ENCODE measurements at regions not wholly inside any gene's neighbourhood (a gene's known extent, or its start where the extent isn't known, plus 50 kb on each side); places are given as distances from the start of the nearest gene placed in this dataset.

GRCh38 chr9:80059979-80060378 is 488.2 kb downstream of the TLE4 start:
- no peaks in the 10 kb centered on the region for H3K4me1 ChIP-seq
- DNase-seq (no peak), ATAC-seq (ENCODE audit: low FRiP score in 2 of 2) (no peak)
- H3K36me3 ChIP-seq, result no peaks in the 10 kb centered on the region
- WGBS, 2 donors, result 96 to 99% methylated on average over 5 of the region's 5 CpGs
- H3K9me3 ChIP-seq, result peaks cover 0 to 13% (median 3%) of the 10 kb centered on the region in 4 donors
- no peak overlapping the region for H3K4me3 ChIP-seq
- H3K27me3 ChIP-seq, result no peaks in the 10 kb centered on the region
- no peak for TF ChIP-seq EP300 (IDR thresholded peaks at IDR 0.05)
- TF ChIP-seq, protein P1, sequence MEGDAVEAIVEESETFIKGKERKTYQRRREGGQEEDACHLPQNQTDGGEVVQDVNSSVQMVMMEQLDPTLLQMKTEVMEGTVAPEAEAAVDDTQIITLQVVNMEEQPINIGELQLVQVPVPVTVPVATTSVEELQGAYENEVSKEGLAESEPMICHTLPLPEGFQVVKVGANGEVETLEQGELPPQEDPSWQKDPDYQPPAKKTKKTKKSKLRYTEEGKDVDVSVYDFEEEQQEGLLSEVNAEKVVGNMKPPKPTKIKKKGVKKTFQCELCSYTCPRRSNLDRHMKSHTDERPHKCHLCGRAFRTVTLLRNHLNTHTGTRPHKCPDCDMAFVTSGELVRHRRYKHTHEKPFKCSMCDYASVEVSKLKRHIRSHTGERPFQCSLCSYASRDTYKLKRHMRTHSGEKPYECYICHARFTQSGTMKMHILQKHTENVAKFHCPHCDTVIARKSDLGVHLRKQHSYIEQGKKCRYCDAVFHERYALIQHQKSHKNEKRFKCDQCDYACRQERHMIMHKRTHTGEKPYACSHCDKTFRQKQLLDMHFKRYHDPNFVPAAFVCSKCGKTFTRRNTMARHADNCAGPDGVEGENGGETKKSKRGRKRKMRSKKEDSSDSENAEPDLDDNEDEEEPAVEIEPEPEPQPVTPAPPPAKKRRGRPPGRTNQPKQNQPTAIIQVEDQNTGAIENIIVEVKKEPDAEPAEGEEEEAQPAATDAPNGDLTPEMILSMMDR (IDR thresholded peaks at IDR 0.05), result no peak
- TF ChIP-seq POLR2AphosphoS5 (IDR thresholded peaks at IDR 0.05), result no peak
- TF ChIP-seq POLR2A (IDR thresholded peaks at IDR 0.05), result no peak
- no peak overlapping the region for H3K27ac ChIP-seq

- no peak overlapping the region for H3K27ac ChIP-seq
- 74 to 77% methylated on average over 6 of the region's 6 CpGs for WGBS, 2 donors
- no peak for ATAC-seq (ENCODE audit: low FRiP score in 2 of 2)
Measured at GRCh38 chr9:80059191-80059590, 487.4 kb downstream of the TLE4 start.

GRCh38 chr9:80052830-80053229 is 481.1 kb downstream of the TLE4 start:
- Histone ChIP-seq H3K4me3 (no peak overlapping the region), H3K4me1 (peaks cover 0 to 4% (median 0%) of the 10 kb centered on the region in 4 donors), H3K36me3 (no peaks in the 10 kb centered on the region), H3K27me3 (no peaks in the 10 kb centered on the region), H3K9me3 (peaks cover 2 to 15% (median 6%) of the 10 kb centered on the region in 4 donors), H3K27ac (no peak overlapping the region)
- DNase-seq (no peak), ATAC-seq (ENCODE audit: low FRiP score in 2 of 2) (no peak)
- 97 to 98% methylated on average over 1 of the region's 1 CpG for WGBS, 2 donors
- no peak for TF ChIP-seq EP300 (IDR thresholded peaks at IDR 0.05)
- TF ChIP-seq POLR2A (IDR thresholded peaks at IDR 0.05), result no peak
- no peak for TF ChIP-seq POLR2AphosphoS5 (IDR thresholded peaks at IDR 0.05)
- TF ChIP-seq, protein P1 (IDR thresholded peaks at IDR 0.05), result no peak

More at GRCh38 chr9:80059191-80059590, 487.4 kb downstream of the TLE4 start:
- peaks cover 0 to 13% (median 3%) of the 10 kb centered on the region in 4 donors for H3K9me3 ChIP-seq
- H3K36me3 ChIP-seq, result no peaks in the 10 kb centered on the region
- no peaks in the 10 kb centered on the region for H3K27me3 ChIP-seq
- DNase-seq, result no peak
- TF ChIP-seq, protein P1 (IDR thresholded peaks at IDR 0.05), result no peak
- TF ChIP-seq POLR2A (IDR thresholded peaks at IDR 0.05) (no peak), POLR2AphosphoS5 (IDR thresholded peaks at IDR 0.05) (no peak), EP300 (IDR thresholded peaks at IDR 0.05) (no peak)
- no peak overlapping the region for H3K4me3 ChIP-seq
- H3K4me1 ChIP-seq, result no peaks in the 10 kb centered on the region

GRCh38 chr9:80049096-80049782 is 477.5 kb downstream of the TLE4 start:
- Histone ChIP-seq H3K27me3 (no peaks in the 10 kb centered on the region), H3K4me3 (no peak overlapping the region), H3K27ac (no peak overlapping the region), H3K36me3 (no peaks in the 10 kb centered on the region), H3K4me1 (peaks cover 0 to 4% (median 0%) of the 10 kb centered on the region in 4 donors), H3K9me3 (peaks cover 0 to 11% (median 6%) of the 10 kb centered on the region in 4 donors)
- 55 to 65% methylated on average over 2 of the region's 2 CpGs for WGBS, 2 donors
- ATAC-seq (ENCODE audit: low FRiP score in 2 of 2), result no peak
- TF ChIP-seq, protein P1 (IDR thresholded peaks at IDR 0.05), result no peak
- TF ChIP-seq POLR2A (IDR thresholded peaks at IDR 0.05) (no peak), POLR2AphosphoS5 (IDR thresholded peaks at IDR 0.05) (no peak), EP300 (IDR thresholded peaks at IDR 0.05) (no peak)
- no peak for DNase-seq

- Histone ChIP-seq H3K4me1 (peaks cover 0 to 4% (median 0%) of the 10 kb centered on the region in 4 donors), H3K9me3 (no peaks in the 10 kb centered on the region), H3K36me3 (no peaks in the 10 kb centered on the region), H3K27ac (no peak overlapping the region), H3K4me3 (no peak overlapping the region), H3K27me3 (no peaks in the 10 kb centered on the region)
- WGBS, 2 donors, result 88 to 91% methylated on average over 2 of the region's 2 CpGs
- ATAC-seq (ENCODE audit: low FRiP score in 2 of 2) (no peak), DNase-seq (no peak)
- TF ChIP-seq POLR2AphosphoS5 (IDR thresholded peaks at IDR 0.05), result no peak
- TF ChIP-seq EP300 (IDR thresholded peaks at IDR 0.05), result no peak
- no peak for TF ChIP-seq POLR2A (IDR thresholded peaks at IDR 0.05)
- TF ChIP-seq, protein P1 (IDR thresholded peaks at IDR 0.05), result no peak
Measured at GRCh38 chr9:80046481-80046880, 474.7 kb downstream of the TLE4 start.

Measured in upper lobe of left lung (tissue), 6 donors.